GM23338 (cell line): ENCODE measurements at regions not wholly inside any gene's neighbourhood (a gene's known extent, or its start where the extent isn't known, plus 50 kb on each side); places are given as distances from the start of the nearest gene placed in this dataset.

ENCODE experiments used
- ATAC-seq: fragments of 200-7000 bp; cut with Tn5 transposase; 3 replicates; pipeline ENCODE4 v1.9.1; 2020
- DNase-seq: peaks from one replicate; pipeline ENCODE4 v3.0.0-alpha.2; 2015; ENCODE audit warnings: low spot score
- H2AFZ ChIP-seq: fragments of 200-600 bp; sonication (generic); 2 replicates; pipeline ENCODE4 v1.8.0; 2016; ENCODE audit warnings: antibody characterized with exemption, mild to moderate bottlenecking, moderate library complexity
- H3F3A ChIP-seq: fragments of 200-600 bp; sonication (generic); replicated peaks from 2 replicates; pipeline ENCODE4 v1.8.0; 2017; ENCODE audit warnings: antibody characterized with exemption, mixed run types, low read depth
- H3K27ac ChIP-seq: fragments of 200-600 bp; sonication (generic); 2 replicates; pipeline ENCODE4 v1.6.1; 2016; ENCODE audit warnings: low read depth
- H3K27me3 ChIP-seq: fragments of 200-600 bp; sonication (generic); 2 replicates; pipeline ENCODE4 v1.8.0; 2016; ENCODE audit warnings: mild to moderate bottlenecking, mixed run types, moderate library complexity; ENCODE audit not compliant: insufficient read depth
- H3K36me3 ChIP-seq: fragments of 200-600 bp; sonication (generic); 2 replicates; pipeline ENCODE4 v1.8.0; 2016; ENCODE audit warnings: mild to moderate bottlenecking; ENCODE audit not compliant: insufficient read depth
- H3K4me1 ChIP-seq: fragments of 200-600 bp; sonication (generic); 2 replicates; pipeline ENCODE4 v1.8.0; 2016; ENCODE audit warnings: mild to moderate bottlenecking, moderate library complexity; ENCODE audit not compliant: insufficient read depth
- H3K4me2 ChIP-seq: fragments of 200-600 bp; sonication (generic); 2 replicates; pipeline ENCODE4 v1.7.1; 2017; ENCODE audit warnings: mixed run types
- H3K4me3 ChIP-seq: fragments of 200-600 bp; sonication (generic); 2 replicates; pipeline ENCODE4 v1.6.1; 2016; ENCODE audit warnings: mixed run types
- H3K79me2 ChIP-seq: fragments of 200-600 bp; sonication (generic); replicated peaks from 2 replicates; pipeline ENCODE4 v1.8.0; 2017; ENCODE audit warnings: mild to moderate bottlenecking; ENCODE audit not compliant: insufficient read depth
- H3K9me2 ChIP-seq: fragments of 200-600 bp; sonication (generic); 2 replicates; pipeline ENCODE4 v1.8.0; 2017; ENCODE audit not compliant: insufficient read depth
- H4K20me1 ChIP-seq: fragments of 200-600 bp; sonication (generic); replicated peaks from 2 replicates; pipeline ENCODE4 v1.8.0; 2017; ENCODE audit warnings: mild to moderate bottlenecking; ENCODE audit not compliant: insufficient read depth
- H3K27ac Mint-ChIP-seq: 2 replicates; pipeline ENCODE4 v1.8.0; 2020; ENCODE audit warnings: inconsistent platforms, mild to moderate bottlenecking, moderate library complexity, mixed read lengths
- H3K27me3 Mint-ChIP-seq: 3 replicates; pipeline ENCODE4 v1.8.0; 2022; ENCODE audit warnings: low read depth, mild to moderate bottlenecking, moderate library complexity, mixed read lengths, inconsistent platforms; ENCODE audit not compliant: insufficient read depth, poor library complexity
- H3K36me3 Mint-ChIP-seq: 3 replicates; pipeline ENCODE4 v1.8.0; 2021; ENCODE audit warnings: low read depth, mild to moderate bottlenecking, inconsistent platforms, moderate library complexity, mixed read lengths
- H3K4me1 Mint-ChIP-seq: 3 replicates; pipeline ENCODE4 v1.8.0; 2020; ENCODE audit warnings: mild to moderate bottlenecking, inconsistent platforms, mixed read lengths
- H3K4me3 Mint-ChIP-seq: 3 replicates; pipeline ENCODE4 v1.8.0; 2021; ENCODE audit warnings: moderate library complexity, mild to moderate bottlenecking, inconsistent platforms, mixed read lengths
- H3K9me3 Mint-ChIP-seq: 3 replicates; pipeline ENCODE4 v1.8.0; 2020; ENCODE audit warnings: moderate library complexity, mild to moderate bottlenecking, inconsistent platforms, mixed read lengths
- CREB1 ChIP-seq: fragments of 250-450 bp; sonication (Bioruptor Pico); IDR thresholded peaks from 2 replicates; pipeline ENCODE4 v1.5.0; 2020; ENCODE audit warnings: low read depth, mild to moderate bottlenecking, moderate library complexity
- CTCF ChIP-seq, 2 experiments: fragments of 200-600 bp in 1 of 2; sonication (generic) in 1 of 2; conservative IDR thresholded peaks; 2 replicates each; pipeline versions ENCODE4 v1.5.1 to v1.6.1; 2016 to 2017; ENCODE audit warnings: antibody characterized with exemption in 2 of 2, low read depth in 2 of 2, mild to moderate bottlenecking in 2 of 2, moderate library complexity in 1 of 2
- NANOG ChIP-seq: IDR thresholded peaks from 2 replicates; pipeline ENCODE4 v1.6.1; 2016; ENCODE audit warnings: antibody characterized with exemption, borderline replicate concordance
- POLR2AphosphoS5 ChIP-seq: IDR thresholded peaks from 2 replicates; pipeline ENCODE4 v1.6.1; 2016; ENCODE audit warnings: antibody characterized with exemption, low read depth
- STAT1 ChIP-seq: IDR thresholded peaks from one replicate; pipeline ENCODE4 v1.6.1; 2016; ENCODE audit warnings: antibody characterized with exemption; ENCODE audit not compliant: unreplicated experiment
- ZNF331 ChIP-seq: fragments of 250-450 bp; sonication (Bioruptor Pico); IDR thresholded peaks from 2 replicates; pipeline ENCODE4 v1.5.0; 2020; ENCODE audit warnings: low read depth, mild to moderate bottlenecking, moderate library complexity
- ZNF462 ChIP-seq: fragments of 250-450 bp; sonication (Bioruptor Pico); IDR thresholded peaks from 2 replicates; pipeline ENCODE4 v1.5.0; 2020; ENCODE audit warnings: mild to moderate bottlenecking, moderate library complexity

- TF ChIP-seq ZNF462 (CRISPR knock-in tag), result no peak
- TF ChIP-seq NANOG, result no peak
Measured at GRCh38 chr1:25018110-25018735, 88.1 kb upstream of the RUNX3 start (continued).

GRCh38 chr1:25017436-25018109 lies 87.5 kb upstream of the RUNX3 start:
- Mint-ChIP-seq H3K36me3 (no peaks in the 10 kb centered on the region), H3K4me1 (peaks cover 14% of the 10 kb centered on the region), H3K4me3 (no peak overlapping the region), H3K27me3 (peaks cover 5% of the 10 kb centered on the region), H3K9me3 (no peaks in the 10 kb centered on the region; the same call in 2 of the 3 replicates), H3K27ac (no peak overlapping the region)
- Histone ChIP-seq H3F3A (no peaks in the 10 kb centered on the region), H3K36me3 (no peaks in the 10 kb centered on the region), H3K4me1 (no peaks in the 10 kb centered on the region), H3K27me3 (no peaks in the 10 kb centered on the region), H3K79me2 (no peaks in the 10 kb centered on the region), H4K20me1 (no peaks in the 10 kb centered on the region), H3K4me3 (no peak overlapping the region), H2AFZ (peak overlapping the region; percentile 66; the same call in 1 of the 2 replicates), H3K27ac (no peak overlapping the region), H3K9me2 (no peaks in the 10 kb centered on the region), H3K4me2 (no peak overlapping the region)
- DNase-seq (peak; percentile 35), ATAC-seq (peak; percentile 63)
- no peak for TF ChIP-seq STAT1
- TF ChIP-seq ZNF331 (CRISPR knock-in tag), result no peak
- no peak for TF ChIP-seq POLR2AphosphoS5
- TF ChIP-seq NANOG, result no peak
- TF ChIP-seq CTCF (conservative IDR thresholded peaks at IDR 0.05; ENCODE audit: low read depth in 2 of 2), result 0 out of 4 replicates have a peak, but pooled peaks of 1 of the 2 experiments have one; percentile 1
- no peak for TF ChIP-seq CREB1
